CD4-positive, alpha-beta T cell treated with Interleukin-17A for 4 hours (primary cell): ENCODE measurements at regions not wholly inside any gene's neighbourhood (a gene's known extent, or its start where the extent isn't known, plus 50 kb on each side); places are given as distances from the start of the nearest gene placed in this dataset.
"Not testable (repeated sequence)": the region's sequence is repeated elsewhere in the genome, so short reads cannot be mapped to it uniquely, and the experiment has no call there.

Source experiments
- DNase-seq: peaks from one replicate; pipeline ENCODE4 v3.0.0-alpha.2; 2020; ENCODE audit warnings: mixed read lengths

DNA sequence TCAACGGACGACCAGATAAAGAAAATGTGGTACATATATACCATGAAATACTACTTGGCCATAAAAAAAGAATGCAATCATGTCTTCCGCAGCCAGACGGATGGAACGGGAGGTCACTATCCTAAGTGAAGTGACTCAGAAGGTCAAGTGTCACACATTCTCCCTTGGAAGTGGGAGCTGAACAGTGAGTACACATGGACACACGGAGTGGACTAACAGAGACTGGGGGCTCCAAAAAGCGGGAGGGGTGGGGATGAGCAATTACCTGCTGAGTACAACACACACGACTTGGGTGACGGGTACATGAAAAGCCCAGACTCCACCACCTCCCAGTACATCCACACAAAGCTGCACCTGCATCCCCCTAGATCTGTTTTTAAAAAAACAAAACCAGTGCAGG, 62.5 kb upstream of the TNK2 start:
- DNase-seq: not testable (repeated sequence)

DNA sequence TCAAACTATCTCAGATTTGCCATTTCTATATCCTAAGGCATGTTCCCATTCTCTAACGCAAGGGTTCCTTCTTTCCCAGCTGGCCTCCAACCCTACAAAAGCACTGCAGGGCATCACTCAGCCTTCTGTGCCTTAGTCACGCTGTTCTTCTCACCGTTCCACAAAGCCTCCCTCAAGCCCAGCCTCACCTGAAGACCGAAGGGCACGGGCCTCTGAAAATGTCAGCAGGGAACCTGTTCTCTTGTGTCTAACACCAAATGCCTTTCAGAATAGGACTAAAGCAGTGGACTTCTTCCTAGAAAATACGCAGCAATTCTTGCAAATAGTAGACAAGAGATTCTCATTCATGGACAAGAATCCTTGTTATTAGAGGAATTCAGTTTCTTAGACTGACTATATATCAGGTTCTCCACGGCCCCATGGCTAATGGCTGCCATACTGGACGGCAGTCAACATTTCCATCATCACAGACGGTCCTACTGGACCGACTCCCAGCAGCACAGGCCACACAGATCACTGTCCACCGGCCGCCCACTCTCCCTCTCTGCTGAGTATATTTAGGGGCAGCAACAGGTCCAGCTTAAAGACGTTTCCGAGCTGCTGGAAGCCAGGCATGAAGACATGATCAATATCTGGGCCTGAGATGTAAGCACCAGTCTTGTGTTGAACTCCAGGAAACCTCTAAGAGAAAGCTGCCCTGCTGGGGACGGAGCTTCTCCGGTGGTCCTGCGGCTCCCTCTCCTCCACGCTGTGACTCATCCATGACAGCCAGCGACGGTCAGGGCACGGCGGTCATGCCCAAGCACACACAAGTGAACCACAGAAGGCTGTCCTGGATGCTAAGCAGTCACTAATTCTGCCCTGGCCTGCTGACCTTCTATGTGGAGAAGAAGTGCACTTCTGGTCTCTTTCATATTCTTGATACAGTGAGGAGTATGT, 61.8 kb upstream of the TNK2 start:
- DNase-seq: not testable (repeated sequence)

DNA sequence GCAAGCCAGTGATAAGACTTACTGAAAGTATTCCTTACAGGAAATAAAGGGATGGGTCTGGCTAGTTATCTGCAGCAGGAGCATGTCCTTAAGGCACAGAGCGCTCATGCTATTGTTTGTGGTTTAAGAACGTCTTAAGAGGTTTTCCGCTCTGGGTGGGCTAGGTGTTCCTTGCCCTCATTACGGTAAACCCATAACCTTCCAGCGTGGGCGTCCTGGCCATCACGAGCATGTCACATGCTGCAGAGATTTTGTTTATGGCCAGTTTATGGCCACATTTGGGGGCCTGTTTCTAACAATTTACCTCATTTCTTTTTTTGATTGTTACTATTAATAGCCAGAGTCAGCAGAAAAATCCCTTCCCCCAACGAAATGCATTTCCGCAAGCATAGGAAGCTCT, 61.0 kb upstream of the TNK2 start:
- not testable (repeated sequence) for DNase-seq

DNA sequence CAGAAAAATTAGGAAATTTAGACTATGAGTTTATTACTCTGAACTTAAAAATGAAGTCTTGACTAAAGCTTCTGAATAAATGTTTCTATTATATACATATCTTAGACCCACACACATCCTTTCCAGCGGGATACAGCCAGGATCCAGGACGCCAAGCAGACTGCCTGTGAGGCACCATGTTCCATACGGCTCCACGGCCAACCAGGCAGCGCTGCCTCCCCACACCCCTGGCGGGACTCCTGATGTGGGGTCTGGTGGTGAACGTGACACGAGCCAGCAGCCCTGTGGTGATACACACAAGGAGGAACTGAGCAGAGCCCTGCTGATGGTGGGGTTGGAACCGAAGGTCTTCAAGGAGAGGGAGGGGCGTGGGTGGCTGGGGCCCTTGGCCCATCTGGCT, 59.8 kb upstream of the TNK2 start:
- not testable (repeated sequence) for DNase-seq

DNA sequence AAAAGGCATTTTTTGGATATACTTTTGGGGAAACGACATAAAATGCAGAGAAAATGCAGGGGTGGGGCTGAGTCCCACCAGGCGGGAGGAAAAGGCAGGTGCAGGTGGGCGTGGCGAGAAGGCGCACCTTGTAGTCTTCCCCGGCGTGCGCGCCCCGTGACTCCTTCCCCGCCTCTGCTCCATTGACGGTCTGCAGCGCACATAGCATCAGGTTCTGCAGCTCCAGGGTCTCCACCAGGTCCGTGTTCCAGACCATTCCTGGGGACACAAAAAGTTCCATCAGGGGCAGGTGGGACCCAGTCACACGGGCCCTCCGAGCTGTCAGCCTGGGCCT, 59.0 kb upstream of the TNK2 start:
- not testable (repeated sequence) for DNase-seq

DNA sequence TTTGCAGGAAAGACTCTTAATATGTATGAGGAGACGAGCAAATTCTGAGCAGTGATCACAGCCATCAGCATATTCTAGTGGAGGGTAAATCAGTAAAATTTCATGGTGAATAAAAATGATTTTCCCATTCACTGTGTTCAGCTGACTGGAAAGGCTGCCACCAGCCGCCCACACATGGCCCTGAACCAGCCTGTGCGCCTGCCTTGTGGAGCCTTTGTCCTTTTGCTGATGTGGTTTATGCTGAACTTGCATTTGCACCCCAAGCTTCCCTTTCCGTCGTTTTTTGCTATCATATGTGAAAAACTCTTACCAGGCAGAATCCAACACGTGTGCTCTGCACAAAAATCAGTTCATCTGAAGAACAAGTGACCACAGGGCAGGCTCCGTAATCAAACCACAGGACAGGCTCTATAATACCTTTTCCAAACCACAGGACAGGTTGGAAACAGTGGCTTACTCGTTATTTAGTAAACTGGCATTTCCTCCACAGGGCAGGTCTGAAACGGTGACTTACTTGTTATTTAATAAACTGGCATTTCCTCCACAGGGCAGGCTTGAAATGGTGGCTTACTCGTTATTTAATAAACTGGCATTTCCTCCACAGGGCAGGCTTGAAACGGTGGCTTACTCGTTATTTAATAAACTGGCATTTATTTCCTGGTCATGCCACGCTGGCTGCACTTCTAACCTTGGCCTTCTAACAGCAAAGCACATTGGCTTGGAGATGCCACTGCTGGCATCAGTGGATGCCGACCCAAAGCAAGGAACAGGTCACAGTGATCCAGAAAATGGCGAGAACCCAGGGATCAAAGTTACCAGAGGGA, 58.4 kb upstream of the TNK2 start:
- not testable (repeated sequence) for DNase-seq

DNA sequence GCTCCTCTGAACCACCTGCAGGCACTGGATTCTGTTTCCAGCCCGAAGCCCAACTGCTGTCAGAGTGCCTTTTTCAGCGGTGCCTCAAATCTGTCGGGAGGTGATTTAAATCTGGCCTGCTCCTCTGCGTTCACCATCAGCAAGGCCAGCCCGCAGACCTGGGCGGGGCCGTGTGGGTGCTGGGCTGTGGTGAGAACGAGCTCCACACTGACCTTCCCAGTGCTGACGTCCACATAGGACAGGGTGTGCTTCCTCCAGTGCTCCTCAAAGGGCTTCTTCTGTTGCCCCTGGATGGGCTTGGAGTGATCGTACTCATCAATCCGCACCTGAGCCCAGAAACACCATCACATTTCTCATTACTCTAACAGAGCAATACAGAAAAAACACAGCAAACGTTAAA, 56.9 kb upstream of the TNK2 start:
- DNase-seq: not testable (repeated sequence)

DNA sequence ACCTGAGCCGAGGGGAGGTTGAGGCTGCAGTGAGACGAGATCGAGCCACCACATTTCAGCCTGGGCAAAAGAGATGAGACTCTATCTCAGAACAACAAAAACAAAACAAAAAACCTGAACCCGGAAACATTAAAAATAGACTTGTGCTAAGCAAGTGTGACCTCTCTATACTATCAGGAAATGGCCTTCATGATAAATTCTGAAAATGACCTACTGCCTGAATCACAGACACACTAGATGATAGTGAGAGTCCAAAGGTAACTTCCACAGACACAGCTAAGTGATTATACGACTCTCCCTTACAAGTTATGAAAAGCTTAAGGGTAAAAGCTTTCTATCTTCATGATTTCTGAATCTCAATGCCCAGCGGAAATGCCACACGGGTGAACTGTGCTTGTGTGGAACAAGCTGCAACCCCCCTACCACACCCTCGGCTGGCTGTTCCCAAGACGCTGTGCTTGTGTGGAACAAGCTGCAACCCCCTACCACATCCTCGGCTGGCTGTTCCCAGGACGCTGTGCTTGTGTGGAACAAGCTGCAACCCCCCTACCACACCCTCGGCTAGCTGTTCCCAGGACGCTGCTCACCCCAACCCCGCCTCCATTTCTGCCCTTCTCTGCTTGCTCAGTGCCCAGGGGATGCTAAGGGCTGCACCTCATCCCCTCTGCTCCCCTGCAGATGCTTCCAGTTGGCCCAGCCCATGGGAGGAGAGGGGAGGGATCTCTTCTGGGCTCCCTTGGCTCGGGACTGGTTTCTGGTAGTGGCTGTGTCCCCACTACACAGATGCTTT, 56.2 kb upstream of the TNK2 start:
- DNase-seq: not testable (repeated sequence)

DNA sequence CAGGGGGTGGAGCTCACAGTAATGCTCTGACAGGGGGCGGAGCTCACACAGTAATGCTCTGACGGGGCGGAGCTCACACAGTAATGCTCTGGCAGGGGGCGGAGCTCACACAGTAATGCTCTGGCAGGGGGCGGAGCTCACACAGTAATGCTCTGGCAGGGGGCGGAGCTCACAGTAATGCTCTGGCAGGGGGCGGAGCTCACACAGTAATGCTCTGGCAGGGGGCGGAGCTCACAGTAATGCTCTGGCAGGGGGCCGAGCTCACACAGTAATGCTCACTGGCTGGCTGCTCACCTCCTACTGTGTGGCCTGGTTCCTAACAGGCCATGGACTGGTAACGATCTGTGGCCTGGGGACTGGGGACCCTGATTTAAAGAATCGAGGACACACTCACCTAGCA, 53.9 kb upstream of the TNK2 start:
- not testable (repeated sequence) for DNase-seq

DNA sequence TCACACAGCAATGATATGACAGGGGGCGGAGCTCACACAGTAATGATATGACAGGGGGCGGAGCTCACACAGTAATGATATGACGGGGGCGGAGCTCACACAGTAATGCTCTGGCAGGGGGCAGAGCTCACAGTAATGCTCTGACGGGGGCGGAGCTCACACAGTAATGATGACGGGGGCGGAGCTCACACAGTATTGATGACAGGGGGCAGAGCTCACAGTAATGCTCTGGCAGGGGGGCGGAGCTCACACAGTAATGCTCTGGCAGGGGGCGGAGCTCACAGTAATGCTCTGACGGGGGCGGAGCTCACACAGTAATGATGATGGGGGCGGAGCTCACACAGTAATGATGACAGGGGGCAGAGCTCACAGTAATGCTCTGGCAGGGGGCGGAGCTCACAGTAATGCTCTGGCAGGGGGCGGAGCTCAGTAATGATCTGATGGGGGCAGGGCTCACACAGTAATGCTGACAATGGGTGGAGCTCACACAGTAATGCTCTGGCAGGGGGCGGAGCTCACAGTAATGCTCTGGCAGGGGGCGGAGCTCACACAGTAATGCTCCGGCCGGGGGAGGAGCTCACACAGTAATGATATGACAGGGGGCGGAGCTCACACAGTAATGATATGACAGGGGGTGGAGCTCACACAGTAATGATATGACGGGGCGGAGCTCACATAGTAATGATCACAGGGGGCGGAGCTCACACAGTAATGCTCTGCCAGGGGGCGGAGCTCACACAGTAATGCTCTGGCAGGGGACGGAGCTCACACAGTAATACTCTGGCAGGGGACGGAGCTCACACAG, 52.8 kb upstream of the TNK2 start:
- DNase-seq: peak; percentile 11

DNA sequence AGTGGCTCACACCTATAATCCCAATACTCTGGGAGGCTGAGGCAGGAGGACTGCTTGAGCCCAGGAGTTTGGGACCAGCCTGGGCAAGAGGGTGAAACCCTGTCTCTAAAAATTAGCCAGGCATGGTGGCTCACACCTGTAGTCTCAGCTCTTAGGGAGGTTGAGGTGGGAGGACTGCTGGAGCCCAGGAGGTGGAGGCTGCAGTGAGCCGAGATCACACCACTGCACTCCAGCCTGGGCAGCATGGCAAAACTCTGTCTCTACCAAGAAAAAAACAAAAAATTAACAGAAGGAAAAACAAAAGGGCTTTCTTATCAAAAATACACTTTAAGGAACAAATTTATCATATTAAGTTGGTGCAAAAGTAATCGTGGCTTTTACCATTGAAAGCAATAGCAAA, 51.8 kb upstream of the TNK2 start:
- DNase-seq: not testable (repeated sequence)

DNA sequence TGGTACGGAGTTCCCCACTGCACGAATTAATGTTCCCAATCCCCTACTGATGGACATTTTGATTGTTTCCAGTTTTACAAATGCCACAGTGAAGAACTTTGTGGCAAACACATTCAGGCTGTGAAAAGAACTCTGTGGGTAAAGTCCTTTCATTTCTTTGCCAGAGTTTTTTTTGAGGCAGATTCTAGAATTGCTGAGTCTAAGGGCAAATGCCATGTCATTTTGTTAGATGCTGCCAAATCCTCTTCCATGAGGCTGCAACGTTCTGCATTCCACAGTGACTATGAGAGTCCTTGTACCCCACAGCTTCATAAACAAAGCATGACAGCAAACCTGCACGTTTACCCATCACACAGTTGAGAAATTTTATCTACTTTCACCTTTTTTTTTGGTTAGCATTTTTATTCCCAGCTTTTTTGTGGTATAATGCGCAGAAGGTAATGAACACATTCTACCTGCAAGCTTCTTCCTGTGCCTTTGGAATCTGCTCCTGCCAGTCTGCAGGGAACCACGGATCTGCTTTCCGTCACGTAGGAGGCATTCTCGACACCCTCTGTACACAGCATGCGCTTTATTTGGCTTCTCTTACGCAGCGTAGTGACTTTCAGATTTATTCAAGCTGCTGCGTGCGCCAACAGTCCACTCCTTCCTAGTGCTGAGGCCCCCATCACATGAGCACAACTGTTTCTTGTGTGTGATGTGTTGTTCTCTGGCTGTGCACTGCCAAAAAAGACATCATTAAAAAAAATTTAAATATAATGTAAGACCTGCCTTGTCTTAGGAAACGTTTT, 51.2 kb upstream of the TNK2 start:
- DNase-seq: not testable (repeated sequence)

DNA sequence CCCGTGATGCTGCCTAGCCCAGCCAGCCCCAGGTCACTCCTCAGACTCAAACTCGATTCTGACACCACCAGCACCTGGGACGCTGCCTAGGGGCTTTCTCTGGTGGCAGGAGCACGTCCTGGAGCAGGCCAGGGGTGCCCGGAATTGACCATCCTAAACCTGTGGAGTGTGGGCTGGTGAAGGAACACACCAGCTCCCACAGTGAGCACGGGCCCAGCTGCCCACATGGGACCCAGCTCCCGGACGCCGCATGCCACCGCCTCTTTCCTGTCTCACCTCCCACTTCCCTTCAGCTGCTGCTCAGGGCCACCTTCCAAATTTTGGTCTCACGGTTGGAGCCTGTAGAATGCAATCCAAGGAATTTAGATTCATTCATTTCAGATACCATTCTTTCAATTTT, 50.4 kb upstream of the TNK2 start:
- DNase-seq: peak; percentile 13
